SK-MEL-5 (cell line): ENCODE measurements at regions not wholly inside any gene's neighbourhood (a gene's known extent, or its start where the extent isn't known, plus 50 kb on each side); places are given as distances from the start of the nearest gene placed in this dataset.

Experiments used
- DNase-seq: peaks from one replicate; pipeline ENCODE4 v3.0.0-alpha.2; 2016; ENCODE audit warnings: low read depth, low spot score
- in situ Hi-C: cut with HindIII; loops from 2 replicates; pipeline ENCODE4 v1.10.0; 2016; ENCODE audit warnings: low sequenced_read_pairs, high pct_unique_total_duplicates, low pct_unique_long_range_greater_than_20kb

DNA sequence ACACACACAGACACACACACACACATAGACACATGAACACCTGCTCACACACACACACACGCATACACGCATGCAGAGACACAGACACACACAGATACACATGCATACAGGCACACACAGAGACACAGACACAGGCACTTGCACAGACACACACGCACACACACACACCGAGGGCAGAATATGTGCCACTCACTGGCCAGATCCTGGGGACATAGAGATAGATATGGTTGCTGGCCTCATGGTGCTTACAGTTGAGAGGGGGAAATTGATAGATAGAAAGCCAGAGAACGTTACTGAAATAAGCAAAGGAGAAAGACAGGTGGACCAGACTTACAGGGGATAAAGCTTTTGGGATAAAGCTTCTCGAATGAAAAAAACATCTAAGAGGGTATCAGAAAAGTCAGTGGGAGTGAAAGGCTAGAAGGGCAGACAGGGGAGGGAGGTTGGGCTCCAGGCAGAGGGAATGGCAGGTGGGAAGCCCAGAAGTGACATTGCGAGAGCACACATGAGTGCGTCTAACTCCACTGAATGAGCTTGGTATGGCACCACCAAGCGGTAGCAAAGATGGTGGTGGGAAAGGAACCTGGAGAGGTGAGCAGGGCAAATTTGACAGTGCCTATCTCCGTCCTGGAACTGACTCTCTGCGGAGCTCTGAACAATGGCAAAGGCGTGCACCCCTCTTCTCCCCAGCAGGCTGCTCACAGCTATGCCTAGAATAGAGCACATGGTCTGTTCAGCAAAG, 390.1 kb upstream of the TRIB2 start:
- no peak for DNase-seq
- in situ Hi-C loops, result no loop called here

DNA sequence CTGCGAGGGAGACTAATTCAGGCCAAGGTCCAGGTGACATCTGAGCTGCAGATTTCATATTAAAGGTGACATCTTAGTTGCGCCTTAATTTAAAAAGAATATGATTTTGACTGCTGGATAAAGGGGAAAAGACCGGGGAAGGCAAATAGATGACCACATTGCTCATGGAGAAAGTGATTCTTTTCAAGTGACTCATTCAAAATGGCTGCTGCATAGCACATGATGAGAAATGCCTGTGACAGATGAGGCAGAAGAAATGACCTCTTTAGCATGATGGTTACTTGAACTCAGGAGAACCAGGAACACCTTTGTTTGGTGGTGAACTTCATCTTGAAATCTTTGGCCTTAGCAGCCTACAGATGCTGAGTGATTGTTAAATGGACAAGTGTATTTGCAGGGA, 385.8 kb upstream of the TRIB2 start:
- in situ Hi-C loops, result no loop called here
- no peak for DNase-seq

DNA sequence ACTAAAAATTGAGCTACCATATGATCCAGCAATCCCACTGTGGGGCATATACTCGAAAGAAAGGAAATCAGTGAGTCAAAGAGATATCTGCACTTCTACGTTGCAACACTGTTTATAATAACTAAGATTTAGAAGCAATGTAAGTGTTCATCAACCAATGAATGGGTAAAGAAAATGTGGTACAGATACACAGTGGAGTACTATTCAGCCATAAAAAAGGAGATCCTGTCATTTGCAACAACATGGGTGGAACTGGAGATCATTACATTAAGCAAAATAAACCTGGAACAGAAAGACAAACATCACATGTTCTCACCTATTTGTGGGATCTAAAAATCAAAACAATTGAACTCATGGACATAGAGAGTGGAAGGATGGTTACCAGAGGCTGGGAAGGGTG, 385.0 kb upstream of the TRIB2 start:
- DNase-seq, result no peak
- in situ Hi-C loops, result no loop called here

- DNase-seq, result no peak
- in situ Hi-C loops, result no loop called here
These were observed 383.4 kb upstream of the TRIB2 start for GRCh38 chr2:12333293-12333692.

DNA sequence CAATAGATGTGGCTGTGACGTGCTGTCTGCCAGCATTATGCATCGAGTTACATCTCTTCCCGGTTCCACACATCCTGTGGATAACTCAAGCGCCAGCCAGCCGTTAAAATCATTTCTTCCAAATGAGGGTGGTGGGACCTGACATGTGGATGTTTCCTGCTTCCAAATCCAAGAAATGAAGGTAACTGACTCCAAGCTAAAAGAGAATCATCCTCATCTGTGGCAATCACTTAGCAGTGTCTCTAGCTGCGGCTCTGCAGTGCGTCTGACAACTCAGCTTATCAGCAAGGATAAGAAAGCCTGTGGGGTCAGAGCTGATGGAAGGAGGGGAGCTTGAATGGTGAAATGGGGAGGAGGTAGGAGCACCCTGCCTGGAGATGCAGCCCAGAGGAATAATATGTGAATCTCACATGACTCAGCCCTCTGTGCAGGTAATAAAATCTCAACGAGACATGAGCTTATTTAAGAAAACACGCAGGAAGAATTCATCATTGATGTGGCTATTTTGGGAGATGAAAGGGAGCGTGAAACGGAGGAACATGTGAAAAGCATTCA, 382.2 kb upstream of the TRIB2 start:
- in situ Hi-C loops, result no loop called here

DNA sequence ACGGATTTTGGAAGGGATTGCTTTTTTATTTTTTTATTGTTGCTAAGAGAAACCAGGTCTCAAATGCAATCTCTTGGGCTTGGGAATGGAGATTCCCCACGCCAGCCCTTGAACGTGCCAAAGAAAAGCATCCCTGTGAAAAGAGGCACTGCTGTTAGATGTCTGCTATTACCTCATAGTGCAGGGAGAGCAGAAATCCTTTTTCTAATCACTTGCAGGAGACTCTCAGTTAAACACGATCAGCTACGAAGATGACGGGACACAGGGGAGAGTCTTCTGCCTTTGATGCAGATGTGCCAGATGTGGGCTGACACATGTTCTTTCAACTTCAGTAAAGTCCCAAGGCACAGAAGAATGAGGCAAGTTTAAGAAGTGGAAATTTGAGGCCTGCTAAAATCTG, 381.6 kb upstream of the TRIB2 start:
- in situ Hi-C loops, result no loop called here
- DNase-seq, result no peak

More for the DNA sequence above, 382.2 kb upstream of the TRIB2 start:
- DNase-seq, result no peak

GRCh38 chr2:12335995-12336394, 380.7 kb upstream of the TRIB2 start:
- in situ Hi-C loops, result no loop called here
- no peak for DNase-seq

DNA sequence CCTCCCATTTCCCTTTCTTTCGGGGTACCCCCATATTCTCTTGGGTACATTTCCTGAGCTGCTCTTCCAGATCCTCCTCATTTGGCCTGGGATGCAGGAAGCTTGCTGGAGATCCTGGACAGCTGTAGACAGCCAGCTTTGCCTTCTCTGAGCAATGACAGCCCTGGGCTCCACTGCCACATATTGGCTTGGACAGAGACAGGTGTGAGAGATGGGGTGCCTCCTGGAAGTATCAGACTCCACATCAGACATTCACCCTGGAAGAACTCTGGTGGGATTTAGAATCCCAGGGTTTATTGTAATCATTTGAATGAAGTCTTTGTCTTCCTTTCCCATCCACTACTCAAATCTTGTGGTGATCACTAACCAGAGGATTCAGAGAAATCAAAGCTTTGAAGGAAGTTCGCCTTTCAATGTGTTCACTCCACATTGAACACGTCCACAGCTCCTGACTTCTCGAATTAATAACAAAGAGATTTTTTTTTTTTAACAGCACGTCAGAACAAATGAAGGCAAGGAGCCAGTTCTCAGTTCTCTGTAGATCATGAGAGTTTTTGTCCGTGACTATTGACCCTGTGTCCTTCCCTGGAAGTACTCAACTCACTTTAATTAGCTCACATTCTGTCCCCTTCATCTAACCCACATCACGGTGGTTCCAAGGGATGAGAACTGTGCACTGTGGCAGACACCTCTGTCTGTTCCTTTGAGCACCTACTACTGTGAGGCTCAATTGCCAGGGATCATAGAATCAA, 377.6 kb upstream of the TRIB2 start:
- DNase-seq, result peak; percentile 86
- in situ Hi-C loops, result no loop called here

DNA sequence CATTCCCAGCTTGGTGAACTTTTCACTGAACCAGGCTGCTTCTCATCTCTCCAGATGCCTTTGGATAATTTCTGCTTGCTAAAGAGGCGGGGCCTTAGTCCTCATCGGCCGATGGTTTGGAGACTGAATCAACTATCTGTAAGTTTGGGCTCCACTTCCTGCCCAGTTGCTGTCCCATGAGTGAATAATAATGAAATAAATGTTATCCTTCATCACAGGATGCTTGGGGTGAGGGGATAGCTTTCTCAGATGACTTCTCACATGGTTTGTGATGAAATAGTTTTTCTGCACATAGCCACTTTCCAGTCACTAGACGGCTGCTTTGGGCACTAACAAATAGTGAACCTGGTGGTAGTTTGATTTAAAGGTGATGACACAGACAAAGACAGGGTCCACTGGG, 376.6 kb upstream of the TRIB2 start:
- in situ Hi-C loops, result no loop called here
- peak; percentile 100 for DNase-seq

DNA sequence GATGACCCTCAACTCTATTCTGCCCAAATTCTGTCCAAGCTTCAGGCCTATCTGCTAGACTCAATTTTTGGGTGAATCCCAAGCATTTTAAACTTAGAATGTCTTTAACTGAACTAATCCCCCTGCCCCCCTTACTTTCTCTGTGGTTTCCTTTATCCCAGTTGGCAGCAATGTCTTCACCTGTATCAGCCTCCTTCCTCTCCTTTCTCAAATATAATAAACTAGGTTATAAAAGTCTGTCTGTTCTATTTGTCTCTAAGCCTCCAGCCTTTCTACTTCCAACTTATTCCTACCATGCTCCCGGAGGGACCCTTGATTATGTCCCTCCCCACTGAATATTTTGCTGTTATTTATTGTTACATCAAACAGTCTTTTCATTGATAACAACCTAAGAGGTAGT, 375.5 kb upstream of the TRIB2 start:
- DNase-seq, result no peak
- in situ Hi-C loops, result no loop called here

DNA sequence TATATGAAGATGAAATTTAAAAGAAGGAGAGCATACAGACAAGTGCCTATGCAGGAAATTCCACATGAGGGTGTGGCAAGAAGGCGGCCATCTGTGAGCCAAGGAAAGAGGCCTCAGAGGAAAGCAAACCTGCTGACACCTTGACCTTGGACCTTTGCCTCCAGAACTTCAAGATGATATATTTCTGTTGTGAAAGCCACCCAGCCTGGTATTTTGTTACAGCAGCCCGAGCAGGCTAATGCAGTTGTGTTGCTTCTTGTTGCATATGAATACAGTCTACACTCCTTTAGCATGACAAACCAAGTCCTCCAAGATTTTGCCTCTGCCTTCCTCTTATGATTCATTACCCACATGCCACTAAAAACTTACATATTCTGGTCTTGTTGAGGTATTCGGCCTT, 374.8 kb upstream of the TRIB2 start:
- DNase-seq, result no peak
- in situ Hi-C loops, result no loop called here

DNA sequence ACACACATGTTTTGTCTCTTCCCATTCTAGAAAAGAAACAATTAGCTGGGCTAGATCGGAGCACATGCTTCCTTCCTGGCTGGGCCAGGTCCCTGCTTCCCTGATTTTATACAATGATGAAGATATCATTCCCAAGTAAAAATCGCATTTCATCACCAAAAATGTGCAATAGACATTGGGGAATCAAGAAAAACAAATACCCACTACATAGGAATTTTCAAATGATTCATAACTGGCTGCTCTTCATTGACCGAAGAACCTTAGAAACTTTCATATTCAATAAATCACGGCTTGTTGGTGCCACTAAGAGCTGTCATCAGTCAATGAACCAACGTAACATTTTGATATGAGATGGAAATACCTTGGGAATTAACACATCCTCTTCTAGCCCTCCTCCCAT, 373.6 kb upstream of the TRIB2 start:
- in situ Hi-C loops, result no loop called here
- DNase-seq, result no peak

GRCh38 chr2:12347066-12347493, 369.7 kb upstream of the TRIB2 start:
- in situ Hi-C loops, result no loop called here
- no peak for DNase-seq

DNA sequence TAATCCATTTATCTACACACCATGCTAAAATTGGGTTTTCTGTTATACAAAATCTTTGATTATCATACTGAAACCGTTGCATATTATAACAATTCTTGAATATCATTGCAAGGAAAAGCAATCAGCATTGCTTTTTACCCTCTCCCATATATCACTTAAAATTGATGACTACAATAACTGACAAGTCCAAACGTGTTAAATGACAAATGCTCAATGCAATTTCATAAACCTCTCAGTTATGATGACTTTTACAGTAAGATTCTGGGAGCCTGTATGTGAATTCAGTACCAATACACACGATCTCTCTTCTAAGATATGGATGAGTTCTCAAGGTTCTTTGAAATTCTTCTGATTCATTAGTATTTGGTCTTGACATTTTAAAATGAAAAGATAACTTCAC, 368.5 kb upstream of the TRIB2 start:
- in situ Hi-C loops, result no loop called here

DNA sequence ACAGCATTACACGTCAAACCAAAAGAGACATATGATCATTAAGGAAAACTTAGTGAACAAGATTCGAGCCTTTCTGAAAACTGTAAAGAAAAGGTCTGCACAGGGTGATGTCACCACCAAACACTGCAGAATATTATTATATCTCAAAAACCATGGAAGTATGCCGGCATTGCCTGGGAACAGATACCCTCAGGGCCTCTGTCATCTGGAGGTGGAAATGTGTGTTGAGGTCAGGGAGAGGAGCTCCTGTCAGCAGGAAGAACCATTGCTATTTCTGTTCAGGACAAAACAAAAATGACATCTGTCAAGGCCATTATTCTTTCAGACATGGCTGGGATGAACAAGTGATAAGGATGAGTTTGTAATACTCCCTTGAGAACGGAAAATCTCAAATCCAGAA, 365.9 kb upstream of the TRIB2 start:
- peak; percentile 71 for DNase-seq
- in situ Hi-C loops, result no loop called here

More for the DNA sequence above, 368.5 kb upstream of the TRIB2 start:
- no peak for DNase-seq

GRCh38 chr2:12352889-12353288, 363.8 kb upstream of the TRIB2 start:
- in situ Hi-C loops, result no loop called here
- DNase-seq, result no peak

DNA sequence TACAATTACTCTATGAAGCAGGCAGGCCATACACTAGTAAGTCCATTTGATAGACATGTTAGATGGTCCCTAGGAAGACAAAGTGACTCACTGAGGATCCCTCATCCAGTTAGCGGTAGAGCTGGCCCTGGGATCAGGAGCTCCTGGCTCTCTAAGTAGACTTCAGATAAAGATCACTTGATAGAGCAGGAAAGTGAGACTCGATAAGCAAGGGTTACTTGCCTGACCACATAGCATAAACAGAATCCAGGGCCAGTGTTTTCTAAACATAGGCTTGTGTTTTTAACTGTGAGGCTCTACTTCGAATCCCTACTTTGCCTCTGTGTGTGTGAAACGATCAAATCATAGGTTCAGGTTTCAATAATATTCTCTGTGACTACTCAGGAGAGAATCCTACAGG, 355.2 kb upstream of the TRIB2 start:
- no peak for DNase-seq
- in situ Hi-C loops, result no loop called here

GRCh38 chr2:12363138-12363537, 353.6 kb upstream of the TRIB2 start:
- peak; percentile 98 for DNase-seq
- in situ Hi-C loops, result no loop called here

GRCh38 chr2:12363569-12363968, 353.2 kb upstream of the TRIB2 start:
- peak; percentile 99 for DNase-seq
- in situ Hi-C loops, result no loop called here
